Cardiac fibroblast (primary cell): ENCODE measurements at regions not wholly inside any gene's neighbourhood (a gene's known extent, or its start where the extent isn't known, plus 50 kb on each side); places are given as distances from the start of the nearest gene placed in this dataset.
A peak's percentile ranks its signal among the peaks of the same experiment; 100 is the strongest.

Experiments
- DNase-seq, 2 donors: peaks; one replicate each; pipeline versions ENCODE4 v3.0.0 to v3.0.0-alpha.2; 2010; ENCODE audit warnings: low read depth in 2 of 2
- H3K4me3 ChIP-seq, 2 donors: replicated peaks in 1 of 2; 1 replicate in 1 of 2; 2 replicates in 1 of 2; pipeline ENCODE4 v1.5.1; 2011; ENCODE audit warnings: low read depth in 2 of 2, low read length in 2 of 2, mild to moderate bottlenecking in 2 of 2, moderate library complexity in 1 of 2
- TF ChIP-seq, protein P1 (sequence below): IDR thresholded peaks from one replicate; pipeline ENCODE4 v1.5.1; 2011; ENCODE audit warnings: low read depth, mild to moderate bottlenecking, low read length, inconsistent platforms

DNA sequence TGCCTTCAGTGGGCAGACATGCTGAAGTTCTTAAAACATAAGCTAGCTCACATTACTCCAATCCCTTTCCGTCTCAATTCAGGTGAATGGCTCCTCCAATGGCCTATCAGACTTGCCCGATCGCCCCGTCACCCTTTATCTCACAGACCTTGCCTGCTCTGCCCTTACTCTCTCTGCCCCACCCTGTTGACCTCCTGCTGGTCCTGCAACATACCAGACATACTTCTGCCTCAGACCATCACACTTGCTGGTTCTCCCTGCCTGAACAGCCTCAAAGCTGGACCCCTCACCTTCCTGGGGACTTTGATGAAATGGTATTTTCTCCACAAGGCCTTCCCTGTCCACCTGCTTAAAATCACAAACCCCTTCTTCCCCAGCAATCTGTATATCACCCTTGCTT lies 340.1 kb upstream of the NR3C2 start:
- TF ChIP-seq, protein P1, sequence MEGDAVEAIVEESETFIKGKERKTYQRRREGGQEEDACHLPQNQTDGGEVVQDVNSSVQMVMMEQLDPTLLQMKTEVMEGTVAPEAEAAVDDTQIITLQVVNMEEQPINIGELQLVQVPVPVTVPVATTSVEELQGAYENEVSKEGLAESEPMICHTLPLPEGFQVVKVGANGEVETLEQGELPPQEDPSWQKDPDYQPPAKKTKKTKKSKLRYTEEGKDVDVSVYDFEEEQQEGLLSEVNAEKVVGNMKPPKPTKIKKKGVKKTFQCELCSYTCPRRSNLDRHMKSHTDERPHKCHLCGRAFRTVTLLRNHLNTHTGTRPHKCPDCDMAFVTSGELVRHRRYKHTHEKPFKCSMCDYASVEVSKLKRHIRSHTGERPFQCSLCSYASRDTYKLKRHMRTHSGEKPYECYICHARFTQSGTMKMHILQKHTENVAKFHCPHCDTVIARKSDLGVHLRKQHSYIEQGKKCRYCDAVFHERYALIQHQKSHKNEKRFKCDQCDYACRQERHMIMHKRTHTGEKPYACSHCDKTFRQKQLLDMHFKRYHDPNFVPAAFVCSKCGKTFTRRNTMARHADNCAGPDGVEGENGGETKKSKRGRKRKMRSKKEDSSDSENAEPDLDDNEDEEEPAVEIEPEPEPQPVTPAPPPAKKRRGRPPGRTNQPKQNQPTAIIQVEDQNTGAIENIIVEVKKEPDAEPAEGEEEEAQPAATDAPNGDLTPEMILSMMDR, result no peak
- no peak for DNase-seq

DNA sequence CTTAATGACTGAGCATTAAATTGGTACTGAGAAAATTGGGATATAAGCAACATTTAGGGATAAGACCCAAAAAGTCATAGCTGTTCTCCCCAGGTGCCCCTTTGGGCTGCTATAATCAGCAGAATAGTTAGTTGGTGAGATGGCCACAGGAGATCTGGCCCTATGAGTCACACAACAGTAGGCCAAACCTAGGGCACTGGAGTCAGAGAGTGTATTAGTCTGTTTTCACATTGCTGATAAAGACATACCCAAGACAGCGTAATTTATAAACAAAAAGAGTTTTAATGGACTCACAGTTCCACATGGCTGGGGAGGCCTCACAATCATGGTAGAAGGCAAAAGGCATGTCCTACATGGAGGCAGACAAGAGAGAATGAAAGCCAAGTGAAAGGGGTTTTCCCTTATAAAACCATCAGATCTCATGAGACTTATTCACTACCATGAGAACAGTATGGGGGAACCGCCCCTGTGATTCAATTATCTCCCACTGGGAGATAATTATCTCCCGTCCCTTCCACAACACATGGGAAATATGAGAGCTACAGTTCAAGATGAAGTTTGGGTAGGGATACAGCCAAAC lies 338.3 kb upstream of the NR3C2 start:
- TF ChIP-seq, protein P1, result no peak
- no peak overlapping the region for H3K4me3 ChIP-seq
- peak in 1 of 2 donors; percentile 77 for DNase-seq

More for the DNA sequence above, 340.1 kb upstream of the NR3C2 start:
- H3K4me3 ChIP-seq, result no peak overlapping the region

DNA sequence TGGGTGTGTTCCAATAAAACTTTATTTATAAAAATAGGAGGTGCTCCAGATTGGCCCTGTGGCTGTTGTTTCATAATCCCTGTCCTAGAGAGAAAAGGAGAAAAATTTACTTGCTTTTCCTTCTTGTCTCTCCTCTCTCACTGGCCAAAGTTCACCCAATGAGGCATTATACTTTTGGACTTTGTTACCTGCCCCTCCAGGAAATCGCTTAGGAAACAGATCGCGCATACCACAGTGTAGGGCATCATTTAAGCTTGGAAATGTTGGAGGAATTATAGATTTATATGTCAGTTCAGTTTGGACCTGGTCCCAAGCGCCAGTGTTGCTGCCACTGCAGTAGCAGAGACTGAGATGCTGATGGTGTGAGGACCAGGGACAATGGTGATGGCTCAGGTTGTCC lies 337.6 kb upstream of the NR3C2 start:
- DNase-seq, result no peak
- TF ChIP-seq, protein P1, result no peak
- H3K4me3 ChIP-seq, result no peak overlapping the region

DNA sequence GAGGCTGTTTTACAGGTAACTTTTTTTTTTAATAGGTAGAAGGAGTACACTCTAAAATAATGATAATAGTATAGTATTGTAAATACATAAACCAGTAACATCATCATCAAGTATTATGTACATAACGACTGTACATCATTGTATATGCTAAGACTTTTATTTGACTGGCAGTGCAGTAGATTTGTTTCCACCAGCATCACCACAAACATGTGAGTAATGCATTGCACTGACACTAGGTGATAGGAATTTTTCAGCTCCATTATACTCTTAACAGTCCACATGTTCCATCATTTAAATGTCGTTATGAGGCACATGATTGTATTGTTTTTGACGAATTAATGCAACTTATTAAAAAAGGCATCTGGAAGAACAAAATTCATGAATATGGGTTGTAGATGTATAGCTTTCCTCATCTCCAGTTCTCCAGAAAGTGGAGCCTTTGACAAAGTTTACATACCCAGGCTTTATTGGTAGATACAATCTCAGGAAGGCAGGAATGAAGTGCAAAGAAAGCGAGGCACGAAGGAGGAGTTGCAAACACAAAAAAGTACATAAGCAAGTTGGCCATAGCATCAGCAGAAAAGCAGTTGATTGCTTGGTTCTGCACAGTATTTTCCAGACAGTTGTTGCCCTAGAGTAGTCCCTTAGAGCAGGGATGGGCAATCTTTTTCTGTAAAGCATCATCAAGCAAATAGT lies 336.9 kb upstream of the NR3C2 start:
- DNase-seq, result peak in 1 of 2 donors; percentile 37
- no peak overlapping the region for H3K4me3 ChIP-seq
- TF ChIP-seq, protein P1, result no peak

DNA sequence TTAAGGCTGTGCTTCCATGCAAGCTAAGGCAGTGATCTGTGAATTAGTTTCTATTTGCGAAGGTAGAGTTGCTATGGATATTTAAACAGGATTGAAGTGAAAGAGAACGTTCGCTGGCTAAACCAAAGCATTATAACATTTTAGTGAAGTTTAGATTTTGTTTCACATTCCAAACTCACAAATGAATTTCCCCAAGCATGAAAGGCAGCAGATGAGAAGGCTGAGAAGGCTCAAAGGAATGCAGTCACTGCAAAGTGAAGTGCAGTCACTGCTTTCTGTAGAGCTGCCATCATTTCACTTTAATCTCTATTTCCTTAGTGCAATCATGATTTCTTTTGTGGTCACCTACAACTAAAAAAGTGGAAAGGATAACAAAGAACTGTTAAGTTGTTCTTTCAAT lies 334.7 kb upstream of the NR3C2 start:
- no peak overlapping the region for H3K4me3 ChIP-seq
- TF ChIP-seq, protein P1, result no peak
- peak; percentile 12 to 68 for DNase-seq

DNA sequence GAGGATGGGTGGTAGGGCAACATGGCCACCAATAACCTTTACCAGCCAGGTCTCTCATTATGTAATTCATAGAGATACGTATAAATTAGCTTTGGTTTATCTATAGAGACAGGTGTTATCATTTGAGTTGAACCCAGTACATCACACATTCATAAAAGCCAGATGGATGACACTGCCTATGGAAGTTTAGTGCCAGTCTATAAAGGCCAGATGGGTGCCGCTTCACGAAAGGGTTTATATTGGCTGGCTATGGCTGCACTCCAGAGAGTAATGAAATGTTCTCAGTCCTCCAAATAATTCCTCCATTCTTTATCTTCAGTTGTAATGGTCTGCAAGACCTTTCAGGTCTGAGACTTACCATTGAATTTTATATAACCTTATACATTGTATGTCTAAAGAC lies 331.9 kb upstream of the NR3C2 start:
- no peak for DNase-seq
- no peak overlapping the region for H3K4me3 ChIP-seq
- TF ChIP-seq, protein P1, result no peak
